Neural cell (in vitro differentiated cells): ENCODE measurements at regions not wholly inside any gene's neighbourhood (a gene's known extent, or its start where the extent isn't known, plus 50 kb on each side); places are given as distances from the start of the nearest gene placed in this dataset.
"Not testable (repeated sequence)": the region's sequence is repeated elsewhere in the genome, so short reads cannot be mapped to it uniquely, and the experiment has no call there.

Experiments
- CTCF ChIP-seq: fragments of 450-650 bp; IDR thresholded peaks from 2 replicates; pipeline ENCODE4 v1.5.1; 2014; ENCODE audit warnings: antibody characterized with exemption, mild to moderate bottlenecking, moderate library complexity; ENCODE audit not compliant: poor library complexity, severe bottlenecking
- EP300 ChIP-seq: fragments of 450-650 bp; conservative IDR thresholded peaks from 2 replicates; pipeline ENCODE4 v1.6.1; 2014; ENCODE audit warnings: antibody characterized with exemption, mild to moderate bottlenecking, moderate library complexity; ENCODE audit not compliant: poor library complexity, severe bottlenecking
- EZH2 ChIP-seq: fragments of 200-600, 300-800 bp; shearing (Covaris generic), sonication (generic); IDR thresholded peaks from 2 replicates; pipeline ENCODE4 v1.6.1; 2014; ENCODE audit warnings: antibody characterized with exemption, low read length, borderline replicate concordance, mild to moderate bottlenecking; ENCODE audit not compliant: insufficient read depth, poor library complexity, severe bottlenecking

GRCh38 chr12:14235176-14235575 lies 130.3 kb upstream of the ATF7IP start:
- not testable (repeated sequence) for TF ChIP-seq CTCF, EZH2, EP300
